Muscle layer of colon (tissue), 2 donors: ENCODE measurements at regions not wholly inside any gene's neighbourhood (a gene's known extent, or its start where the extent isn't known, plus 50 kb on each side); places are given as distances from the start of the nearest gene placed in this dataset.

ENCODE experiments used
- H3K27ac ChIP-seq: one replicate; pipeline ENCODE4 v1.7.0; 2013; ENCODE audit warnings: low read depth, mild to moderate bottlenecking, low read length, moderate library complexity
- H3K27me3 ChIP-seq, 2 donors: one replicate each; pipeline ENCODE4 v1.7.0; 2013; ENCODE audit warnings: low read length in 2 of 2, mild to moderate bottlenecking in 2 of 2; ENCODE audit not compliant: insufficient read depth in 2 of 2, control insufficient read depth in 1 of 2
- H3K36me3 ChIP-seq: one replicate; pipeline ENCODE4 v1.7.0; 2013; ENCODE audit warnings: mild to moderate bottlenecking, low read length; ENCODE audit not compliant: insufficient read depth
- H3K4me1 ChIP-seq: one replicate; pipeline ENCODE4 v1.7.0; 2013; ENCODE audit warnings: mild to moderate bottlenecking, low read length; ENCODE audit not compliant: insufficient read depth
- H3K4me3 ChIP-seq, 2 donors: one replicate each; pipeline ENCODE4 v1.7.0; 2013; ENCODE audit warnings: low read length in 2 of 2, low read depth in 1 of 2, mild to moderate bottlenecking in 1 of 2, moderate library complexity in 1 of 2
- H3K9ac ChIP-seq: one replicate; pipeline ENCODE4 v1.7.0; 2013; ENCODE audit warnings: low read length
- H3K9me3 ChIP-seq: one replicate; pipeline ENCODE4 v1.7.0; 2013; ENCODE audit warnings: mild to moderate bottlenecking, low read length
- donor health status: abdominal sarcoma.
- donor health status: Adenocarcinoma of cecum.

DNA sequence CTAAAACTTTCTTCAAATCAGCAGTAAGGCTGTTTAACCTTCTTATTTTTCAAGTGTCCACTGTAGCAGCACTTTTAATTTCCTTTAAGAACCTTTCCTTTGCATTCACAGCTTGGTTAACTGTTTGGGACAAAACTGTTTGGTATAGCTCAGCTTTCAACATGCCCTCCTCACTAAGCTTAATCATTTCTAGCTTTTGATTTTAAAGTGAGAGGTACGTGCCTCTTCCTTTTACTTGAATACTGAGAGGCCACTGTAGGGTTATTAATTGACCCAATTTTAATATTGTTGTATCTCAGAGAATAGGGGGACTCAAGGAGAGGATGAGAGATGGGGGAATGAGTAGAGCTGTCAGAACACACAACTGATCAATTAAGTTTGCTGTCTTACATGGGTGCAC, 129.5 kb upstream of the MMS22L start:
- H3K36me3 ChIP-seq: no peaks in the 10 kb centered on the region
- H3K9ac ChIP-seq: no peak overlapping the region
- no peak overlapping the region for H3K4me3 ChIP-seq
- H3K9me3 ChIP-seq: no peaks in the 10 kb centered on the region
- no peaks in the 10 kb centered on the region for H3K27me3 ChIP-seq
- H3K4me1 ChIP-seq: no peaks in the 10 kb centered on the region
- no peak overlapping the region for H3K27ac ChIP-seq

GRCh38 chr6:97422171-97422570, 139.2 kb upstream of the MMS22L start:
- no peaks in the 10 kb centered on the region for H3K4me1 ChIP-seq
- no peak overlapping the region for H3K4me3 ChIP-seq
- H3K27me3 ChIP-seq: no peaks in the 10 kb centered on the region
- no peaks in the 10 kb centered on the region for H3K9me3 ChIP-seq
- H3K36me3 ChIP-seq: no peaks in the 10 kb centered on the region
- H3K9ac ChIP-seq: no peak overlapping the region
- H3K27ac ChIP-seq: no peak overlapping the region

GRCh38 chr6:97423190-97423589, 140.2 kb upstream of the MMS22L start:
- no peaks in the 10 kb centered on the region for H3K9me3 ChIP-seq

GRCh38 chr6:97427648-97428047, 144.6 kb upstream of the MMS22L start:
- Histone ChIP-seq H3K27me3 (no peaks in the 10 kb centered on the region), H3K27ac (no peak overlapping the region), H3K36me3 (no peaks in the 10 kb centered on the region), H3K4me3 (no peak overlapping the region), H3K4me1 (no peaks in the 10 kb centered on the region), H3K9me3 (no peaks in the 10 kb centered on the region), H3K9ac (no peak overlapping the region)

More at GRCh38 chr6:97423190-97423589, 140.2 kb upstream of the MMS22L start:
- no peak overlapping the region for H3K4me3 ChIP-seq
- no peaks in the 10 kb centered on the region for H3K4me1 ChIP-seq
- no peaks in the 10 kb centered on the region for H3K36me3 ChIP-seq
- no peak overlapping the region for H3K9ac ChIP-seq
- H3K27me3 ChIP-seq: no peaks in the 10 kb centered on the region
- no peak overlapping the region for H3K27ac ChIP-seq

DNA sequence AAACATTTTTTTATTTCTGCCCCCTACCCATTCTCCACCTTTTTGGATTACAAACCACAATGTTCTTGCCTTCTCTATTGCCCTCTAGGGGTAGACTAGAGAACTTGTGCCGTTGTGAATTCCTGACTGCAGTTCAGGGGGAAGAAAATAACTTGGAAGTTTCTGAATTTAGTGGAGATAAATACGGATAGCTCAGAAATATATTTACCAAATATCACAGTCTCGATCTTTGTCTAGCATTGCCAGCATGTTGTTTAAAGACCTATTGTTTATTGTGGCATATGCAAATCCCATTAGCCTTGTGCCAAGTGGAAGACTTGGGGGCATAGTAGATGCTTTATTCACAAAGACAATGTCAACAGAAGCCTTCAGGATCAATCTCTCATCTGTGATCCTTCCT, 154.1 kb upstream of the MMS22L start:
- Histone ChIP-seq H3K9me3 (no peaks in the 10 kb centered on the region), H3K27ac (no peak overlapping the region), H3K27me3 (no peaks in the 10 kb centered on the region), H3K4me1 (no peaks in the 10 kb centered on the region), H3K9ac (no peak overlapping the region), H3K4me3 (no peak overlapping the region), H3K36me3 (no peaks in the 10 kb centered on the region)

DNA sequence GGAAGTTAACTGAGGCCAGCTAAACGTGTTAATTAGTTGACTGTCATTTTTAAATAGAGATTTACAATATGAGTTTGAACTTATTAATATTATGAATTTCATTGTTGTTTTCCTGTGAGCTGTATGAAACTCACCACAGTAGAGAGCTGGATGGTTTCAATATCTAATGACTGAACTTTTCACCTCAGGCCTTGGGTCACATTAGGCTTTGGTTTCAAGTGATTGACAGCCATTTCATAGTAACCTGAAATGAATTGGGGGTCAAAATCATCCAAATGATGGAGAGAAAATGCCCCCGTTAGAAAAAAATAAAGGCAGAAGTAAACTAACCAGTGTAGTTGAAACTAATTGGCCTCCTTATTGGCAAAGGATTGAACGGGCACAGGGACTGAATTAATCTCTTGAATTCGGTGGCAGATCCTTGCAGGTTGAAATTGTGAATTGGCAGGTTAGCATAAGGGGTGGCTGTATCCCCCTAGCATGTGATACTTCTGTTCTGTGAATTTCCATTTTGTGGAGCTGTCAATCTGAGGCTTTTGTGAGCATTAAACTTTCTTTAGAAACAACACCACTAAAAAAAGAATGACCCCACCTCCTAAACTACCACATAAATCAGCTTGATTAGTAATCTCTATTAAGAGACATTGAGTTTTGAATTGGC, 155.1 kb upstream of the MMS22L start:
- no peak overlapping the region for H3K4me3 ChIP-seq
- H3K27ac ChIP-seq: no peak overlapping the region
- no peak overlapping the region for H3K9ac ChIP-seq

DNA sequence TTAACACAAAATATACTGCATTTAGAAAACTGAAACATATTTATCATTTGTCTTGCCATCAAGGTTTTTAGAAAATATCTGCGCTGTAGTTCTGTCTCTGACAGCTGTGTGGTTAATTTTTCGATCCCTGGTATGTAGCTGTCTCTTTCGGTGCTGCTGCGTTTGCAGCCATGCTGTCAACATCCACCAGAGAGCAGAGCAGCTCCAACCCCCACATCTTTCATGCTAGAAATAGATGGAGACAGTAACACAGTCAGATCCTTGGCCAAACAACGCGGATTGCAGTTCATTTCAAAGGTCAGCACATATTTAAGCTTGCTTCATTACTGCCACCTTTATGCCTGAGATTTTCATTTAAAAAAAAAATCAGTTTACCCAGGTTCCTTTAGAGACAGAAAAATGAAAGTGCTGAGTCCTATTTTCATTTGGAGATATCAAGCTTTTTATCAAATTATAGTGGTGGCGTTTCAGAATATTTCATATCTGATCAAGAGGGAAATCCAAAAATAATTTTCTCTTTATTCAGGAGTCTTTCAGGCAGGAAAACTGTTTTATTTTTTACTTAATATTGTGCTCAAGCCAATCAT, 157.7 kb upstream of the MMS22L start:
- no peak overlapping the region for H3K27ac ChIP-seq
- no peaks in the 10 kb centered on the region for H3K4me1 ChIP-seq
- no peaks in the 10 kb centered on the region for H3K36me3 ChIP-seq
- no peaks in the 10 kb centered on the region for H3K9me3 ChIP-seq
- no peak overlapping the region for H3K9ac ChIP-seq
- H3K4me3 ChIP-seq: no peak overlapping the region
- no peaks in the 10 kb centered on the region for H3K27me3 ChIP-seq

More for the DNA sequence above, 155.1 kb upstream of the MMS22L start:
- Histone ChIP-seq H3K4me1 (no peaks in the 10 kb centered on the region), H3K9me3 (no peaks in the 10 kb centered on the region), H3K36me3 (no peaks in the 10 kb centered on the region), H3K27me3 (no peaks in the 10 kb centered on the region)

- Histone ChIP-seq H3K9me3 (no peaks in the 10 kb centered on the region), H3K27ac (no peak overlapping the region), H3K27me3 (no peaks in the 10 kb centered on the region), H3K36me3 (no peaks in the 10 kb centered on the region), H3K4me1 (no peaks in the 10 kb centered on the region), H3K9ac (no peak overlapping the region), H3K4me3 (no peak overlapping the region)
Observed at GRCh38 chr6:97443408-97444080, 160.5 kb upstream of the MMS22L start.

- H3K4me1 ChIP-seq: no peaks in the 10 kb centered on the region
Observed at GRCh38 chr6:97445407-97445806, 162.4 kb upstream of the MMS22L start.

DNA sequence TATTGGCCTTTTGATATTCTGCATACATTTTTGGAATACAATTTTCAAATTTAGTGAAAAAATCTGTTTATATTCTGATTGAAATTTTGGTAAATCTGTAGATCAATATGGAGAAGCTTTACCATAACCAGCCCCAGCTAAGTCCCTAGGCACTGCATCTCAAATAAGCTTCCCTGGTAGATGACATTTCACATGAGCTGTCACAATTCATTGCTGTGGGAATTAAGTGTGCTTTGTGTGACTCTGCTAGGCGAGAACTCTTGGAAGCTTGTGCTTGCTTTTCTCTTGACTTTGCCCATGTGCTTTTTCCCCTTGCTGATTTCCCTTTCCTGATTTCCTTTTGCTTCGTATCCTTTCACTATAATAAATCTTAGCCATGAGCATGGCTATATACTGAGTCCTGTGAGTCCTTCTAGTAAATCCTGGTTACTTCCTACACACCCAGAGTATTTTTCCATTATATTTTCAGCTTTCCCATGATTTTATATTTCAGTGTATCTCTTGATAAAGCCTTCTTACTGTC, 166.5 kb upstream of the MMS22L start:
- H3K4me1 ChIP-seq: no peaks in the 10 kb centered on the region
- H3K36me3 ChIP-seq: no peaks in the 10 kb centered on the region
- H3K9me3 ChIP-seq: no peaks in the 10 kb centered on the region
- H3K27ac ChIP-seq: no peak overlapping the region
- no peak overlapping the region for H3K4me3 ChIP-seq
- H3K27me3 ChIP-seq: no peaks in the 10 kb centered on the region
- no peak overlapping the region for H3K9ac ChIP-seq

More at GRCh38 chr6:97445407-97445806, 162.4 kb upstream of the MMS22L start:
- Histone ChIP-seq H3K27me3 (no peaks in the 10 kb centered on the region), H3K27ac (no peak overlapping the region), H3K9ac (no peak overlapping the region), H3K4me3 (no peak overlapping the region), H3K9me3 (no peaks in the 10 kb centered on the region), H3K36me3 (no peaks in the 10 kb centered on the region)

DNA sequence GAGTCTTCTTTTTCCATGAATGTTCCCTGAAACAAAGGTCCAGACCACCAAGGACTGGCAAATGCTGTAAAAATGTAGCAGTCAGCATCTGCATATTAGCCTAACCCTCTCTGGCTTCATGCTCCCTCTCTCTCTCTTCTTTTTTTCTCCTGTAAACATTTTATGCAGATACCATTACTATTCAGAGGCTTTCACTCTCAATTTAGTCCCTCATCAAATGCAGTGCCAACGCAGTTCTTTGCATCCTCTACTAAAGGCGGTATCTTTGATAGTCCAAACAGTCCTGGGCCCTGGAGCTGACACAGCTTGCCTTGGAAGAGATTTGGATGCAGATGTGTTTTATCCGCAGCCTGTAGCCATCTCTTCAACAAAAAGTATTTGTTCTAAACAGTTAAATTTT, 167.1 kb upstream of the MMS22L start:
- Histone ChIP-seq H3K27me3 (no peaks in the 10 kb centered on the region), H3K27ac (no peak overlapping the region), H3K9ac (no peak overlapping the region), H3K4me1 (no peaks in the 10 kb centered on the region), H3K4me3 (no peak overlapping the region), H3K9me3 (no peaks in the 10 kb centered on the region), H3K36me3 (no peaks in the 10 kb centered on the region)
